Neutrophil (primary cell): ENCODE measurements at regions not wholly inside any gene's neighbourhood (a gene's known extent, or its start where the extent isn't known, plus 50 kb on each side); places are given as distances from the start of the nearest gene placed in this dataset.

Experiments used
- H3K27ac ChIP-seq: fragments of 200-600 bp; sonication (generic); 2 replicates; pipeline ENCODE4 v1.5.1; 2016; ENCODE audit warnings: mild to moderate bottlenecking, moderate library complexity
- H3K27me3 ChIP-seq: fragments of 200-600 bp; sonication (generic); 2 replicates; pipeline ENCODE4 v1.6.0; 2016; ENCODE audit warnings: mild to moderate bottlenecking
- H3K36me3 ChIP-seq: fragments of 200-600 bp; sonication (generic); 2 replicates; pipeline ENCODE4 v1.5.1; 2017
- H3K4me1 ChIP-seq, 2 experiments: fragments of 200-600 bp in 1 of 2; sonication (generic) in 1 of 2; 1 replicate in 1 of 2; 2 replicates in 1 of 2; pipeline versions ENCODE4 v1.5.1 to v1.6.1; 2013 to 2016; ENCODE audit warnings: low read depth in 1 of 2, low read length in 1 of 2, mild to moderate bottlenecking in 1 of 2, moderate library complexity in 1 of 2; ENCODE audit not compliant: control insufficient read depth in 1 of 2, insufficient read depth in 1 of 2
- H3K4me3 ChIP-seq, 2 experiments: fragments of 200-600 bp in 1 of 2; sonication (generic) in 1 of 2; 1 replicate in 1 of 2; 2 replicates in 1 of 2; pipeline ENCODE4 v1.5.1; 2013 to 2016; ENCODE audit warnings: low read depth in 1 of 2, low read length in 1 of 2, mild to moderate bottlenecking in 1 of 2, moderate library complexity in 1 of 2
- H3K9me3 ChIP-seq: fragments of 200-600 bp; sonication (generic); 2 replicates; pipeline ENCODE4 v1.5.1; 2016
- TF ChIP-seq, protein P1 (sequence below): fragments of 200-600 bp; sonication (generic); IDR thresholded peaks from 2 replicates; pipeline ENCODE4 v1.5.1; 2016; ENCODE audit warnings: antibody characterized with exemption

DNA sequence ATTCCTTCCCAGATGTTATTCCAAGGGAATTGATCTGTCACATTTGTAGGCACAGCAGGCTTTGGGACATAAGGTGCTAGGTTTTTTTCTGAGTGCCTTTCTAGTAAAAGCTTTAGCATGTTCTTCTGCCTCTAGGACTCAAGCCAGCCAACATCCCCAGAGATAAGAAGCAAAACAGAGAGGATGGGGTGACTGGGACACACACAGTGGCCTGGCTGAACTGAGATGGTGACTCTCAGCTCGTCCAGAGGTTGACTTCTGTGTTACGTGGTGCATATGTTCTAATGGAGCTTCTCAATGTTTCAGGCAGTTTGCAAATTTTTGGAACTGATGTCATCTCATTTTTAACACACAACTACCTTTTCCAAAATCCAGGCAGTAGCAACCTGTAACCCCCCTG, 188.1 kb upstream of the CELF2 start:
- no peak overlapping the region for H3K27ac ChIP-seq
- no peaks in the 10 kb centered on the region for H3K9me3 ChIP-seq

DNA sequence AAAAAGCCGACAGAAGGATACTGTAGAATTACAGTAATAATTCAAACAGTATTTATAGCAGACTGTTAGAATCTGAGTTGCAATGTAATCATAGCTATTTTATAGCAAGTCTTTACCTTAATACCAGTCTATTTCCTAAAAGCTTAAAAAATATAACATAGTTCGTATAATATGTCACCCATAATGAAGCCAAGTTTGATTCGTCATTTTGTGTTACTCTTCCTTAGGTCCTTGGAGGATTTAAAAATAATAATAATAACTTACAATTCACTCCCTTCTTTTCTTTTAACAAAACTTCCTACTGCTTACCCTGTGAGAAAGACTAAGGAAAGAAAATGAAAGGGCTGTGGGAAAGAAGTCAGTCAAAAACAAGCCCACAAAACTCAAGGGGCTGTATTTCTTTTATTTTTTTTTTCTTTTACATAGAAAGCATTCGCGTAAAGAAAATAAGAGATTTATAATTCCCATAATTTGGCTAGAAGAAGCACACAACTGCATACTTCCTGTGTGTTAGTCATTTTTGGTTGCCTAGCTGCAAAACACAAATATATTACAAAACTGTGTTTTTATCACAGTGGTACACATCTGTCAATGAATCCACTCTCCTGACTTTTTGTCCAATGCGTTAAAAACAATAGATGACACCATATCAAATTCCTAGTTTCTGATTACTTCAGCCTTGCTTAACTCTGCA, 187.2 kb upstream of the CELF2 start:
- Histone ChIP-seq H3K27ac (no peak overlapping the region), H3K27me3 (no peaks in the 10 kb centered on the region), H3K4me3 (no peak overlapping the region), H3K9me3 (no peaks in the 10 kb centered on the region), H3K36me3 (no peaks in the 10 kb centered on the region), H3K4me1 (no peaks in the 10 kb centered on the region)
- TF ChIP-seq, protein P1, sequence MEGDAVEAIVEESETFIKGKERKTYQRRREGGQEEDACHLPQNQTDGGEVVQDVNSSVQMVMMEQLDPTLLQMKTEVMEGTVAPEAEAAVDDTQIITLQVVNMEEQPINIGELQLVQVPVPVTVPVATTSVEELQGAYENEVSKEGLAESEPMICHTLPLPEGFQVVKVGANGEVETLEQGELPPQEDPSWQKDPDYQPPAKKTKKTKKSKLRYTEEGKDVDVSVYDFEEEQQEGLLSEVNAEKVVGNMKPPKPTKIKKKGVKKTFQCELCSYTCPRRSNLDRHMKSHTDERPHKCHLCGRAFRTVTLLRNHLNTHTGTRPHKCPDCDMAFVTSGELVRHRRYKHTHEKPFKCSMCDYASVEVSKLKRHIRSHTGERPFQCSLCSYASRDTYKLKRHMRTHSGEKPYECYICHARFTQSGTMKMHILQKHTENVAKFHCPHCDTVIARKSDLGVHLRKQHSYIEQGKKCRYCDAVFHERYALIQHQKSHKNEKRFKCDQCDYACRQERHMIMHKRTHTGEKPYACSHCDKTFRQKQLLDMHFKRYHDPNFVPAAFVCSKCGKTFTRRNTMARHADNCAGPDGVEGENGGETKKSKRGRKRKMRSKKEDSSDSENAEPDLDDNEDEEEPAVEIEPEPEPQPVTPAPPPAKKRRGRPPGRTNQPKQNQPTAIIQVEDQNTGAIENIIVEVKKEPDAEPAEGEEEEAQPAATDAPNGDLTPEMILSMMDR = no peak

More for the DNA sequence above, 188.1 kb upstream of the CELF2 start:
- no peaks in the 10 kb centered on the region for H3K27me3 ChIP-seq
- H3K4me3 ChIP-seq = no peak overlapping the region
- TF ChIP-seq, protein P1 = no peak
- H3K4me1 ChIP-seq = no peaks in the 10 kb centered on the region
- no peaks in the 10 kb centered on the region for H3K36me3 ChIP-seq

DNA sequence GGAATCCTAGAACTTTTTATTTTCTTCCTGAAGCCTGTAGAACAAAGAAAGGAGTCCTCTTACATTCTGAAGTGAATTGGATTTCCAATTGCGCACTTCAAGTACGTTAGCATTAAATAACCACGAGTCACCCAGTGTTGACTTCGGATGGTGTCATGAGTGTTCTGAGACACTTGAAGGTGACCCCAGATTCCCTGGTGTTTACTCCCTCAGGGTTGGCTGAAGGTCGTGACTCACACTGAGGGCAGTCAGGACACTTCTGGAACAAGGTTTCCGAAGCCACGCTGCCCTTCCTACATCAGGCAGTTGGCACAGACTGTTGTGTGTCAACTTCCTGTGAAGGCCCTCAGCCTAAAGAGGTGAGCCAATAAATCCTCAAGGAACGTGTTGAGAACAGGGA, 186.6 kb upstream of the CELF2 start:
- no peak overlapping the region for H3K4me3 ChIP-seq
- no peaks in the 10 kb centered on the region for H3K9me3 ChIP-seq
- no peak overlapping the region for H3K27ac ChIP-seq
- no peaks in the 10 kb centered on the region for H3K4me1 ChIP-seq
- H3K36me3 ChIP-seq = no peaks in the 10 kb centered on the region
- TF ChIP-seq, protein P1 = no peak
- no peaks in the 10 kb centered on the region for H3K27me3 ChIP-seq

DNA sequence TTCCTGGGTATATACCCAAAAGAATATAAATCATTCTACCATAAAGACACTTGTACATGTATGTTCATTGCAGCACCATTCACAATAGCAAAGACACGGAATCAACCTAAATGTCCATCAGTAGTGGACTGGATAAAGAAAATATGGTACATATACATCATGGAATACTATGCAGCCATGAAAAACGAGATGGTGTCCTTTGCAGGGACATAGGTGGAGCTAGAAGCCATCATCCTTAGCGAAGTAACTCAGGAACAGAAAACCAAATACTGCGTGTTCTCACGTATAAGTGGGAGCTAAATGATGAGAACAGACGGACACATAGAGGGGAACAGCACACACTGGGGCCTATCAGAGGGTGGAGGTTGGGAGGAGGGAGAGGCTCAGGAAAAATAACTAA, 183.7 kb upstream of the CELF2 start:
- H3K4me1 ChIP-seq = no peaks in the 10 kb centered on the region
- TF ChIP-seq, protein P1 = no peak
- no peaks in the 10 kb centered on the region for H3K9me3 ChIP-seq
- no peaks in the 10 kb centered on the region for H3K27me3 ChIP-seq
- H3K4me3 ChIP-seq = no peak overlapping the region
- H3K27ac ChIP-seq = no peak overlapping the region
- H3K36me3 ChIP-seq = no peaks in the 10 kb centered on the region

DNA sequence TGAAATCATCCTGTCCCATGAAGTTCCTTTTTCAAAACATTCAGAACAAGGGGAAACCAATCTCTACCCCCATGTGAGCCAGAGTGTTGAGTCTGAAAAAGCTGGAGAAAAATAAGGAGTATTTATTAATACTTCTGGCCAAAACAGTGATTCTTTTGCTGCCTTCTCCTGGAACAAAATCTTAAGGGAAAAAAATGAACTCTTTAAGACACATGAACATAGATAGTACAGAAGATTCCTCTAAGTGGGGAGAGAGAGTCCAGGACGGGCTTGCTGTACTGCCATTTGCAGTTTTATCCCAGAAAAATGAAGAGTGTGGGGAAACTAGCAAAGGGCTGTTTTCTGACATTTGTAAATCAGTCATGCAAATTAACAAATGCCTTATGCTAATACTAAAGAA, 173.4 kb upstream of the CELF2 start:
- H3K4me1 ChIP-seq = no peaks in the 10 kb centered on the region
- H3K27me3 ChIP-seq = no peaks in the 10 kb centered on the region
- H3K36me3 ChIP-seq = no peaks in the 10 kb centered on the region
- H3K4me3 ChIP-seq = no peak overlapping the region
- no peaks in the 10 kb centered on the region for H3K9me3 ChIP-seq
- TF ChIP-seq, protein P1 = no peak
- H3K27ac ChIP-seq = no peak overlapping the region

DNA sequence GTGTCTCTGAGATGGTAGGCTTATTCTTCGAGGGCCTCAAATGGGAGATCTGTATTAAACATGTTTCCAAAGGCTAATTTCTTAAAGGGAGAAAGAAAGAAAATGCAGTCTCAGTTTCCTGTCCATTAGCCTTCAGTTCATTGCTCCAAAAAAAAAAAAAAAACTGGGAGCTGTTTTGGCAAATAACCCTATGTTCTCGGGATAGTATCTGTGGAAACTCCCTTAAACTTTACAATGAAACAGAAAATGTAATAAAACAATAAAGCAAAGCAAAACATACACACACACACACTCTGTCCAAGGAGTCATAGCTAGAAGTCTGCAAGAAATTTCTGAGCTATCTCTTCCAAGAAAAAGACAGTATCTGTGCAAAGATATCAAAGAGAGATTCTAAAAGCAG, 172.5 kb upstream of the CELF2 start:
- H3K27me3 ChIP-seq = no peaks in the 10 kb centered on the region
- no peaks in the 10 kb centered on the region for H3K4me1 ChIP-seq
- H3K27ac ChIP-seq = no peak overlapping the region
- TF ChIP-seq, protein P1 = no peak
- no peaks in the 10 kb centered on the region for H3K9me3 ChIP-seq
- no peak overlapping the region for H3K4me3 ChIP-seq
- no peaks in the 10 kb centered on the region for H3K36me3 ChIP-seq
